ENCODE measurements at regions not wholly inside any gene's neighbourhood (a gene's known extent, or its start where the extent isn't known, plus 50 kb on each side); places are given as distances from the start of the nearest gene placed in this dataset.

DNA sequence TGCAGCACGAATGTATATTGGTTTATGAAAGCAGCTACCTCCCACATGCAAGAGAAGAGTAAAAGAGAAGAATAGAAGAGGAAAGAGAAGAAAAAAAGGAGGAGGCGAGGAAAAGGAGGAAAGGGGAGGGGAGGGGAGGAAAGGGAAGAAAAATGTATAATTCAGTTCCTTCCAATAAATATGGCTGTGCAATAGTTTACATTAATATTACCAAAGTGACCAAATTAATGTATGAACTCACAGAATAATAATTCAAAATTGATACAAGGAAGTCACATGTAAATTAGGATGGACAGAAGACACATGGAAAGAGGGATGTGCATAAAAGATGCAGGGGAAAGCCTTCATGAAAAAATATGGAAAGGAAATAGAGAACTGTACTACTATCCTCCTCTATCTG lies 172.5 kb downstream of the SLC38A4 start (continued):
- TF ChIP-seq EZH2 (IDR thresholded peaks at IDR 0.05; ENCODE audit: low read depth, low read length, severe bottlenecking): no peak
- TF ChIP-seq SIRT6 (IDR thresholded peaks at IDR 0.05; ENCODE audit: low read length): no peak
- TF ChIP-seq HDAC2 (IDR thresholded peaks at IDR 0.05; ENCODE audit: borderline replicate concordance in 1 of 2, low read depth in 2 of 2, low read length in 2 of 2): no peak
- TF ChIP-seq KDM4A (IDR thresholded peaks at IDR 0.05; ENCODE audit: low read depth, low read length, severe bottlenecking): no peak
- TF ChIP-seq EGR1 (IDR thresholded peaks at IDR 0.05; ENCODE audit: borderline replicate concordance, low read depth, low read length): no peak
